GM10248 (cell line): ENCODE measurements at regions not wholly inside any gene's neighbourhood (a gene's known extent, or its start where the extent isn't known, plus 50 kb on each side); places are given as distances from the start of the nearest gene placed in this dataset.

ENCODE experiments used
- CTCF ChIA-PET: fragments of 300-600 bp; sonication (Branson Sonifier 250); formaldehyde crosslinking; extraction: SDS; loops from one replicate; lab custom pipeline; 2021; ENCODE audit warnings: antibody characterized with exemption; lab: Yijun Ruan, JAX
- POLR2A ChIA-PET: fragments of 350-650 bp; sonication (Branson Sonifier 250); formaldehyde crosslinking; extraction: SDS; loops from one replicate; lab custom pipeline; 2020; ENCODE audit warnings: antibody characterized with exemption; lab: Yijun Ruan, JAX
- DNase-seq: peaks from one replicate; pipeline ENCODE4 v3.0.0; 2012; ENCODE audit errors: extremely low spot score
- CTCF ChIP-seq: IDR thresholded peaks from 2 replicates; pipeline ENCODE4 v1.5.1; 2012; ENCODE audit warnings: mild to moderate bottlenecking, low read depth; ENCODE audit errors: extremely low read depth, missing control alignments, control extremely low read depth

GRCh38 chr21:16594191-16594590 is 864.4 kb downstream of the USP25 start:
- no peak for TF ChIP-seq CTCF
- ChIA-PET POLR2A (no interaction called here), CTCF (interaction anchor here (1.1 kb wide), 1 partner anchor 41 kb away, joined by 3 read pairs; no protein-coding TSS in a partner anchor)
- no peak for DNase-seq

GRCh38 chr21:16596369-16596768 is 866.6 kb downstream of the USP25 start:
- ChIA-PET POLR2A (no interaction called here), CTCF (no interaction called here)
- no peak for DNase-seq
- TF ChIP-seq CTCF: no peak

GRCh38 chr21:16597753-16598152 is 868.0 kb downstream of the USP25 start:
- POLR2A ChIA-PET: no interaction called here
- DNase-seq: no peak
- no peak for TF ChIP-seq CTCF
- CTCF ChIA-PET: no interaction called here

GRCh38 chr21:16605597-16605996 is 875.8 kb downstream of the USP25 start:
- no peak for DNase-seq
- ChIA-PET CTCF (no interaction called here), POLR2A (no interaction called here)
- TF ChIP-seq CTCF: no peak

GRCh38 chr21:16606271-16606670 is 876.5 kb downstream of the USP25 start:
- TF ChIP-seq CTCF: no peak
- ChIA-PET CTCF (no interaction called here), POLR2A (no interaction called here)

GRCh38 chr21:16608209-16608830 is 878.5 kb downstream of the USP25 start:
- TF ChIP-seq CTCF: no peak
- ChIA-PET CTCF (no interaction called here), POLR2A (no interaction called here)
- no peak for DNase-seq

More at GRCh38 chr21:16606271-16606670, 876.5 kb downstream of the USP25 start:
- no peak for DNase-seq
